Fibroblast of lung (primary cell): ENCODE measurements at regions not wholly inside any gene's neighbourhood (a gene's known extent, or its start where the extent isn't known, plus 50 kb on each side); places are given as distances from the start of the nearest gene placed in this dataset.

Experiments used
- DNase-seq, 2 donors: peaks; one replicate each; pipeline versions ENCODE4 v3.0.0 to v3.0.0-alpha.2; 2010; ENCODE audit warnings: low read depth in 2 of 2
- H2AFZ ChIP-seq: 2 replicates; pipeline ENCODE4 v1.5.1; 2012; ENCODE audit warnings: low read length, control low read depth, inconsistent platforms
- H3K27ac ChIP-seq: 2 replicates; pipeline ENCODE4 v1.5.1; 2011; ENCODE audit warnings: low read length, control low read depth; ENCODE audit not compliant: insufficient read depth
- H3K27me3 ChIP-seq: 2 replicates; pipeline ENCODE4 v1.5.1; 2011; ENCODE audit warnings: mild to moderate bottlenecking, low read length; ENCODE audit not compliant: control insufficient read depth, insufficient read depth
- H3K36me3 ChIP-seq: 2 replicates; pipeline ENCODE4 v1.5.1; 2011; ENCODE audit warnings: low read length; ENCODE audit not compliant: control insufficient read depth, insufficient read depth
- H3K4me1 ChIP-seq: 2 replicates; pipeline ENCODE4 v1.5.1; 2011; ENCODE audit warnings: low read length; ENCODE audit not compliant: control insufficient read depth, insufficient read depth; ENCODE audit errors: extremely low read depth
- H3K4me2 ChIP-seq: 2 replicates; pipeline ENCODE4 v1.5.1; 2011; ENCODE audit warnings: low read length, control low read depth; ENCODE audit not compliant: insufficient read depth; ENCODE audit errors: extremely low read depth
- H3K4me3 ChIP-seq, 4 experiments: fragments of 200-600 bp in 1 of 4; sonication (generic) in 1 of 4; replicated peaks in 1 of 4; 2 replicates each; pipeline ENCODE4 v1.5.1; 2011 to 2016; ENCODE audit warnings: low read length in 4 of 4, low read depth in 3 of 4, mild to moderate bottlenecking in 3 of 4, control low read depth in 2 of 4, inconsistent platforms in 1 of 4, mixed read lengths in 1 of 4; ENCODE audit not compliant: insufficient read depth in 1 of 4; ENCODE audit errors: control extremely low read depth in 1 of 4
- H3K79me2 ChIP-seq: 2 replicates; pipeline ENCODE4 v1.5.1; 2012; ENCODE audit warnings: mild to moderate bottlenecking, low read length, inconsistent platforms; ENCODE audit not compliant: control insufficient read depth, insufficient read depth
- H3K9ac ChIP-seq: 2 replicates; pipeline ENCODE4 v1.5.1; 2011; ENCODE audit warnings: mild to moderate bottlenecking, low read length, control low read depth; ENCODE audit not compliant: insufficient read depth
- H3K9me3 ChIP-seq: 2 replicates; pipeline ENCODE4 v1.5.1; 2012; ENCODE audit warnings: low read depth, low read length; ENCODE audit not compliant: control insufficient read depth, insufficient read depth
- H4K20me1 ChIP-seq: 2 replicates; pipeline ENCODE4 v1.5.1; 2011; ENCODE audit warnings: low read length; ENCODE audit not compliant: control insufficient read depth, insufficient read depth; ENCODE audit errors: extremely low read depth
- EZH2 ChIP-seq: IDR thresholded peaks from 2 replicates; pipeline ENCODE4 v1.5.1; 2012; ENCODE audit warnings: low read length, control low read depth, mild to moderate bottlenecking; ENCODE audit errors: missing control alignments
- TF ChIP-seq, protein P1 (sequence below), 2 donors: IDR thresholded peaks in 1 of 2; conservative IDR thresholded peaks in 1 of 2; 1 replicate in 1 of 2; 2 replicates in 1 of 2; pipeline ENCODE4 v1.5.1; 2011 to 2012; ENCODE audit warnings: low read length in 2 of 2, control low read depth in 1 of 2, inconsistent platforms in 1 of 2, low read depth in 1 of 2, mild to moderate bottlenecking in 1 of 2

- TF ChIP-seq, protein P1, sequence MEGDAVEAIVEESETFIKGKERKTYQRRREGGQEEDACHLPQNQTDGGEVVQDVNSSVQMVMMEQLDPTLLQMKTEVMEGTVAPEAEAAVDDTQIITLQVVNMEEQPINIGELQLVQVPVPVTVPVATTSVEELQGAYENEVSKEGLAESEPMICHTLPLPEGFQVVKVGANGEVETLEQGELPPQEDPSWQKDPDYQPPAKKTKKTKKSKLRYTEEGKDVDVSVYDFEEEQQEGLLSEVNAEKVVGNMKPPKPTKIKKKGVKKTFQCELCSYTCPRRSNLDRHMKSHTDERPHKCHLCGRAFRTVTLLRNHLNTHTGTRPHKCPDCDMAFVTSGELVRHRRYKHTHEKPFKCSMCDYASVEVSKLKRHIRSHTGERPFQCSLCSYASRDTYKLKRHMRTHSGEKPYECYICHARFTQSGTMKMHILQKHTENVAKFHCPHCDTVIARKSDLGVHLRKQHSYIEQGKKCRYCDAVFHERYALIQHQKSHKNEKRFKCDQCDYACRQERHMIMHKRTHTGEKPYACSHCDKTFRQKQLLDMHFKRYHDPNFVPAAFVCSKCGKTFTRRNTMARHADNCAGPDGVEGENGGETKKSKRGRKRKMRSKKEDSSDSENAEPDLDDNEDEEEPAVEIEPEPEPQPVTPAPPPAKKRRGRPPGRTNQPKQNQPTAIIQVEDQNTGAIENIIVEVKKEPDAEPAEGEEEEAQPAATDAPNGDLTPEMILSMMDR (conservative IDR thresholded peaks at IDR 0.05 in 1 of 2, IDR thresholded peaks at IDR 0.05 in 1 of 2; ENCODE audit: low read depth in 1 of 2, low read length in 2 of 2) = no peak
- no peak for TF ChIP-seq EZH2
- no peak for DNase-seq
- Histone ChIP-seq H3K9ac (no peak overlapping the region), H3K4me2 (no peak overlapping the region), H4K20me1 (no peaks in the 10 kb centered on the region), H3K4me3 (no peak overlapping the region), H2AFZ (no peak overlapping the region), H3K9me3 (no peaks in the 10 kb centered on the region), H3K79me2 (no peaks in the 10 kb centered on the region), H3K27me3 (no peaks in the 10 kb centered on the region), H3K36me3 (no peaks in the 10 kb centered on the region), H3K27ac (no peak overlapping the region), H3K4me1 (no peaks in the 10 kb centered on the region)
Observed at GRCh38 chr22:48666620-48667019, 1161.1 kb downstream of the BRD1 start.

GRCh38 chr22:48665311-48665995 lies 1162.2 kb downstream of the BRD1 start:
- no peaks in the 10 kb centered on the region for H3K27me3 ChIP-seq
- H3K4me1 ChIP-seq = no peaks in the 10 kb centered on the region
- H3K9ac ChIP-seq = no peak overlapping the region
- no peaks in the 10 kb centered on the region for H4K20me1 ChIP-seq
- no peak for TF ChIP-seq EZH2
- TF ChIP-seq, protein P1 (conservative IDR thresholded peaks at IDR 0.05 in 1 of 2, IDR thresholded peaks at IDR 0.05 in 1 of 2; ENCODE audit: low read depth in 1 of 2, low read length in 2 of 2) = no peak
- no peak overlapping the region for H2AFZ ChIP-seq
- no peaks in the 10 kb centered on the region for H3K36me3 ChIP-seq
- H3K4me3 ChIP-seq = no peak overlapping the region
- DNase-seq = no peak
- no peak overlapping the region for H3K27ac ChIP-seq
- no peak overlapping the region for H3K4me2 ChIP-seq
- H3K9me3 ChIP-seq = no peaks in the 10 kb centered on the region
- no peaks in the 10 kb centered on the region for H3K79me2 ChIP-seq

DNA sequence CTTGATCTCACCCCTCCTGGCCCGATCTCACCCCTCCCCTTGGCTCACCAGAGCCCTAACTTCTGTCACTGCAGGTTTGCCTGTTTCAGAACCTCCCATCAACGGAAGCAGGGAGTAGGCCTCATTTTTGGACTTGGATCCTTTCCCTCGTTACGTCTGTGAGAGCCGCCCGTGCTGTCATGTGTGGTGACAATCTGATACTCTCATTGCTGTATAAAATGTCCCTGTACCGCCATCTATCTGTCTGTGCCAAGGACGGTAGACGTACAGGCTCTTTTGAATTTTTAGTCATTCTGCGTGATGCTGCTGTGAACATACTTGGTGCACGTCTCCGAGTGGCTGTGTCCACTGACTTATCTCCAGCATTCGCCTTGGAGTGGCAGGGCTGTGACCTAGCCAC lies 1163.1 kb downstream of the BRD1 start:
- H3K27me3 ChIP-seq = no peaks in the 10 kb centered on the region
- H3K79me2 ChIP-seq = no peaks in the 10 kb centered on the region
- H3K4me3 ChIP-seq = no peak overlapping the region
- no peak for TF ChIP-seq EZH2
- TF ChIP-seq, protein P1 (conservative IDR thresholded peaks at IDR 0.05 in 1 of 2, IDR thresholded peaks at IDR 0.05 in 1 of 2; ENCODE audit: low read depth in 1 of 2, low read length in 2 of 2) = no peak
- H3K36me3 ChIP-seq = no peaks in the 10 kb centered on the region
- H3K27ac ChIP-seq = no peak overlapping the region
- DNase-seq = no peak
- no peak overlapping the region for H3K9ac ChIP-seq
- no peaks in the 10 kb centered on the region for H4K20me1 ChIP-seq
- H3K4me2 ChIP-seq = no peak overlapping the region
- H2AFZ ChIP-seq = no peak overlapping the region
- H3K9me3 ChIP-seq = no peaks in the 10 kb centered on the region
- H3K4me1 ChIP-seq = no peaks in the 10 kb centered on the region
